ENCODE measurements at regions not wholly inside any gene's neighbourhood (a gene's known extent, or its start where the extent isn't known, plus 50 kb on each side); places are given as distances from the start of the nearest gene placed in this dataset.

- TF ChIP-seq RAD21 (IDR thresholded peaks at IDR 0.05 in 1 of 2, conservative IDR thresholded peaks at IDR 0.05 in 1 of 2; ENCODE audit: low read depth in 2 of 2, low read length in 2 of 2), result no peak
- no peak for TF ChIP-seq CTCF (IDR thresholded peaks at IDR 0.05; ENCODE audit: control extremely low read depth in 1 of 3, insufficient read depth in 1 of 3, low read depth in 1 of 3, low read length in 3 of 3)
- no peak for TF ChIP-seq CBX8 (IDR thresholded peaks at IDR 0.05; ENCODE audit: borderline replicate concordance, low read depth, low read length)
- TF ChIP-seq BACH1 (IDR thresholded peaks at IDR 0.05; ENCODE audit: low read length), result no peak
These were observed 93.7 kb downstream of the CHD9NB start for GRCh38 chr16:52958951-52959350.
